Loucy (cell line): ENCODE measurements at regions not wholly inside any gene's neighbourhood (a gene's known extent, or its start where the extent isn't known, plus 50 kb on each side); places are given as distances from the start of the nearest gene placed in this dataset.

ENCODE experiments used
- CTCF ChIP-seq: fragments of 200-600 bp; sonication (generic); conservative IDR thresholded peaks from 2 replicates; pipeline ENCODE4 v1.5.1; 2014; ENCODE audit warnings: mild to moderate bottlenecking, antibody characterized with exemption, low read length
- EZH2phosphoT487 ChIP-seq: fragments of 200-600 bp; IDR thresholded peaks from 2 replicates; pipeline ENCODE4 v1.6.1; 2018; ENCODE audit warnings: antibody characterized with exemption, mild to moderate bottlenecking, moderate library complexity, borderline replicate concordance

- TF ChIP-seq CTCF (no peak), EZH2phosphoT487 (no peak)
These were observed 59.5 kb upstream of the JDP2 start for GRCh38 chr14:75368333-75368732.
